OCI-LY7 (cell line): ENCODE measurements at regions not wholly inside any gene's neighbourhood (a gene's known extent, or its start where the extent isn't known, plus 50 kb on each side); places are given as distances from the start of the nearest gene placed in this dataset.

ENCODE experiments used
- BruUV-seq: library from RNA; stranded (reverse); fragments of 400-500 nt; replicated peaks from 2 replicates; lab custom pipeline; 2021; lab: Mats Ljungman, UMichigan
- CTCF ChIA-PET: fragments of 300-600 bp; sonication (Branson Sonifier 250); formaldehyde crosslinking; loops from one replicate; lab custom pipeline; 2022; ENCODE audit warnings: antibody characterized with exemption; ENCODE audit not compliant: unreplicated experiment; lab: Charles Lee
- POLR2A ChIA-PET: fragments of 300-600 bp; sonication (Branson Sonifier 250); formaldehyde crosslinking; loops from one replicate; lab custom pipeline; 2022; ENCODE audit warnings: antibody characterized with exemption; lab: Charles Lee
- DNase-seq: peaks from one replicate; pipeline ENCODE4 v3.0.0-alpha.2; 2015; ENCODE audit warnings: low spot score
- H2AFZ ChIP-seq: fragments of 200-600 bp; sonication (generic), shearing (Covaris generic); 2 replicates; pipeline ENCODE4 v1.6.1; 2014; ENCODE audit warnings: mild to moderate bottlenecking, antibody characterized with exemption, low read length, moderate library complexity
- H3K27ac ChIP-seq: fragments of 200-600 bp; sonication (generic); 2 replicates; pipeline ENCODE4 v1.5.1; 2014; ENCODE audit warnings: mixed run types, low read depth, mild to moderate bottlenecking, moderate library complexity, low read length, inconsistent platforms; ENCODE audit not compliant: poor library complexity, severe bottlenecking
- H3K36me3 ChIP-seq: fragments of 200-600 bp; sonication (generic); 2 replicates; pipeline ENCODE4 v1.6.1; 2014; ENCODE audit warnings: mild to moderate bottlenecking, antibody characterized with exemption, low read length, moderate library complexity, mixed read lengths; ENCODE audit not compliant: insufficient read depth
- H3K4me1 ChIP-seq: fragments of 200-600 bp; sonication (generic); 2 replicates; pipeline ENCODE4 v1.5.1; 2014; ENCODE audit warnings: mild to moderate bottlenecking, low read length; ENCODE audit not compliant: insufficient read depth, poor library complexity, severe bottlenecking
- H3K4me2 ChIP-seq: fragments of 200-600 bp; sonication (generic); 2 replicates; pipeline ENCODE4 v1.6.1; 2014; ENCODE audit warnings: mild to moderate bottlenecking, low read length
- H3K4me3 ChIP-seq: fragments of 200-600 bp; sonication (generic); 2 replicates; pipeline ENCODE4 v1.5.1; 2014; ENCODE audit warnings: mild to moderate bottlenecking, low read depth, low read length; ENCODE audit not compliant: poor library complexity, severe bottlenecking
- H3K79me2 ChIP-seq: fragments of 200-600 bp; sonication (generic); 2 replicates; pipeline ENCODE4 v1.6.1; 2016; ENCODE audit warnings: low read depth, mild to moderate bottlenecking, low read length, moderate library complexity, mixed read lengths; ENCODE audit not compliant: insufficient read depth
- H3K9me2 ChIP-seq: fragments of 200-600 bp; sonication (generic); 2 replicates; pipeline ENCODE4 v1.6.1; 2016; ENCODE audit warnings: mild to moderate bottlenecking, low read length, mixed read lengths; ENCODE audit not compliant: insufficient read depth
- H3K9me3 ChIP-seq: fragments of 200-600 bp; sonication (generic); 2 replicates; pipeline ENCODE4 v1.6.1; 2014; ENCODE audit warnings: mild to moderate bottlenecking, mixed run types, low read length, mixed read lengths
- H4K20me1 ChIP-seq: fragments of 200-600 bp; sonication (generic); 2 replicates; pipeline ENCODE4 v1.6.1; 2014; ENCODE audit warnings: mild to moderate bottlenecking, antibody characterized with exemption, low read length, moderate library complexity, mixed read lengths; ENCODE audit not compliant: insufficient read depth
- CTCF ChIP-seq: fragments of 200-600 bp; sonication (generic); conservative IDR thresholded peaks from 2 replicates; pipeline ENCODE4 v1.5.1; 2014; ENCODE audit warnings: mild to moderate bottlenecking, antibody characterized with exemption, low read length, moderate library complexity, mixed read lengths
- EZH2phosphoT487 ChIP-seq: fragments of 200-600 bp; sonication (generic); IDR thresholded peaks from 2 replicates; pipeline ENCODE4 v1.6.1; 2018; ENCODE audit warnings: low read depth, borderline replicate concordance, mild to moderate bottlenecking, mixed run types, antibody characterized with exemption, low read length, moderate library complexity, mixed read lengths
- intact Hi-C: fragments of 100-400 bp; cut with micrococcal nuclease; formaldehyde crosslinking; loops from one replicate; pipeline ENCODE4 v1.10.0; 2022; ENCODE audit not compliant: unreplicated experiment

GRCh38 chr6:18579166-18579565 is 192.0 kb downstream of the RNF144B start:
- DNase-seq = no peak
- ChIA-PET POLR2A (interaction anchor here (0.6 to 1.5 kb wide), 2 partner anchors 23 to 34 kb away, joined by 3 read pairs; no protein-coding TSS in a partner anchor), CTCF (no interaction called here)

GRCh38 chr6:18579869-18580268 is 192.7 kb downstream of the RNF144B start:
- Histone ChIP-seq H3K36me3 (no peaks in the 10 kb centered on the region), H3K4me1 (no peaks in the 10 kb centered on the region), H3K9me2 (no peaks in the 10 kb centered on the region), H4K20me1 (no peaks in the 10 kb centered on the region), H3K4me2 (no peak overlapping the region), H2AFZ (no peak overlapping the region), H3K27ac (no peak overlapping the region), H3K4me3 (no peak overlapping the region), H3K79me2 (no peaks in the 10 kb centered on the region), H3K9me3 (no peaks in the 10 kb centered on the region)
- ChIA-PET CTCF (no interaction called here), POLR2A (no interaction called here)
- BruUV-seq = no TSS peak
- DNase-seq = no peak
- TF ChIP-seq EZH2phosphoT487 = no peak
- TF ChIP-seq CTCF = no peak
- intact Hi-C loops = no loop called here

More at GRCh38 chr6:18579166-18579565, 192.0 kb downstream of the RNF144B start:
- no peak overlapping the region for H3K4me2 ChIP-seq
- H3K9me2 ChIP-seq = no peaks in the 10 kb centered on the region
- H4K20me1 ChIP-seq = no peaks in the 10 kb centered on the region
- H3K79me2 ChIP-seq = no peaks in the 10 kb centered on the region
- no peak overlapping the region for H3K27ac ChIP-seq
- TF ChIP-seq EZH2phosphoT487 (no peak), CTCF (no peak)
- H3K36me3 ChIP-seq = no peaks in the 10 kb centered on the region
- H3K4me3 ChIP-seq = no peak overlapping the region
- H3K9me3 ChIP-seq = no peaks in the 10 kb centered on the region
- H2AFZ ChIP-seq = no peak overlapping the region
- intact Hi-C loops = no loop called here
- H3K4me1 ChIP-seq = no peaks in the 10 kb centered on the region
- no TSS peak for BruUV-seq

- no TSS peak for BruUV-seq
- no peak overlapping the region for H3K4me2 ChIP-seq
- intact Hi-C loops = no loop called here
Observed at GRCh38 chr6:18584372-18584771, 197.2 kb downstream of the RNF144B start.

More at GRCh38 chr6:18584372-18584771, 197.2 kb downstream of the RNF144B start:
- Histone ChIP-seq H2AFZ (no peak overlapping the region), H3K9me2 (no peaks in the 10 kb centered on the region), H4K20me1 (no peaks in the 10 kb centered on the region), H3K9me3 (no peaks in the 10 kb centered on the region), H3K27ac (no peak overlapping the region), H3K79me2 (no peaks in the 10 kb centered on the region), H3K4me1 (no peaks in the 10 kb centered on the region), H3K4me3 (no peak overlapping the region), H3K36me3 (no peaks in the 10 kb centered on the region)
- no peak for TF ChIP-seq EZH2phosphoT487
- no peak for TF ChIP-seq CTCF
- no peak for DNase-seq
- ChIA-PET POLR2A (no interaction called here), CTCF (no interaction called here)
